ENCODE measurements at regions not wholly inside any gene's neighbourhood (a gene's known extent, or its start where the extent isn't known, plus 50 kb on each side); places are given as distances from the start of the nearest gene placed in this dataset.

DNA sequence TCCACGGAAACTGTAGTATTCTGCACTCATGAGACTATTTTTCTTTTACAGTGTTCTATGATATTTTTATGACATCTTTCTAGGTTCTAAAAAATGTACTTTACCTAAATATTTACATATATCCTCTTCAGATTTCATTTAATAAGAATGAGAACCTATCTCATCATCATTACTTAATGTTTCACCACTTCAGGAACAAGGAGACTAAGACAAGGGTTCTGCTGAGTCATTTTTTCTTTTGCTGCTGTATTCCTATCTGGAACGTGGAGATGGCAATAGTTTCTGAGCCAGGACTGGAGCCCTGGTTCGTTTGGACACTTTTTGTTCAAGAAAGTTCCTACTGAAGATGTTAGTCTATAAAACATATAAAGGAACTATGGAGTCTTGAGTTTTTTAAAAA lies 258.2 kb upstream of the MAP3K1 start:
- Histone ChIP-seq H3K4me3 (ENCODE audit: low read length) (no peak overlapping the region), H3K9me3 (ENCODE audit: control insufficient read depth in 1 of 2, insufficient read depth in 1 of 2, low read length in 2 of 2) (no peaks in the 10 kb centered on the region), H3K4me1 (ENCODE audit: insufficient read depth, low read length) (no peaks in the 10 kb centered on the region), H3K36me3 (ENCODE audit: insufficient read depth, low read length) (no peaks in the 10 kb centered on the region), H3K27me3 (ENCODE audit: control insufficient read depth in 1 of 2, insufficient read depth in 2 of 2, low read length in 2 of 2) (no peaks in the 10 kb centered on the region), H3K27ac (ENCODE audit: low read depth in 1 of 2, low read length in 2 of 2) (no peak overlapping the region)
- Mint-ChIP-seq H3K9me3 (no peaks in the 10 kb centered on the region), H3K27ac (no peak overlapping the region), H3K4me1 (ENCODE audit: low read depth) (peaks cover 7% of the 10 kb centered on the region), H3K27me3 (no peaks in the 10 kb centered on the region), H3K4me3 (no peak overlapping the region), H3K36me3 (ENCODE audit: low read depth) (no peaks in the 10 kb centered on the region)
- intact Hi-C loops (cut with DNase I, micrococcal nuclease), result no loop called here
- ATAC-seq (ENCODE audit: poor library complexity) (no peak), DNase-seq (no peak)
- ChIA-PET CTCF (no interaction called here), POLR2A (no interaction called here)
- TF ChIP-seq, protein P1, sequence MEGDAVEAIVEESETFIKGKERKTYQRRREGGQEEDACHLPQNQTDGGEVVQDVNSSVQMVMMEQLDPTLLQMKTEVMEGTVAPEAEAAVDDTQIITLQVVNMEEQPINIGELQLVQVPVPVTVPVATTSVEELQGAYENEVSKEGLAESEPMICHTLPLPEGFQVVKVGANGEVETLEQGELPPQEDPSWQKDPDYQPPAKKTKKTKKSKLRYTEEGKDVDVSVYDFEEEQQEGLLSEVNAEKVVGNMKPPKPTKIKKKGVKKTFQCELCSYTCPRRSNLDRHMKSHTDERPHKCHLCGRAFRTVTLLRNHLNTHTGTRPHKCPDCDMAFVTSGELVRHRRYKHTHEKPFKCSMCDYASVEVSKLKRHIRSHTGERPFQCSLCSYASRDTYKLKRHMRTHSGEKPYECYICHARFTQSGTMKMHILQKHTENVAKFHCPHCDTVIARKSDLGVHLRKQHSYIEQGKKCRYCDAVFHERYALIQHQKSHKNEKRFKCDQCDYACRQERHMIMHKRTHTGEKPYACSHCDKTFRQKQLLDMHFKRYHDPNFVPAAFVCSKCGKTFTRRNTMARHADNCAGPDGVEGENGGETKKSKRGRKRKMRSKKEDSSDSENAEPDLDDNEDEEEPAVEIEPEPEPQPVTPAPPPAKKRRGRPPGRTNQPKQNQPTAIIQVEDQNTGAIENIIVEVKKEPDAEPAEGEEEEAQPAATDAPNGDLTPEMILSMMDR (IDR thresholded peaks at IDR 0.05), result no peak

DNA sequence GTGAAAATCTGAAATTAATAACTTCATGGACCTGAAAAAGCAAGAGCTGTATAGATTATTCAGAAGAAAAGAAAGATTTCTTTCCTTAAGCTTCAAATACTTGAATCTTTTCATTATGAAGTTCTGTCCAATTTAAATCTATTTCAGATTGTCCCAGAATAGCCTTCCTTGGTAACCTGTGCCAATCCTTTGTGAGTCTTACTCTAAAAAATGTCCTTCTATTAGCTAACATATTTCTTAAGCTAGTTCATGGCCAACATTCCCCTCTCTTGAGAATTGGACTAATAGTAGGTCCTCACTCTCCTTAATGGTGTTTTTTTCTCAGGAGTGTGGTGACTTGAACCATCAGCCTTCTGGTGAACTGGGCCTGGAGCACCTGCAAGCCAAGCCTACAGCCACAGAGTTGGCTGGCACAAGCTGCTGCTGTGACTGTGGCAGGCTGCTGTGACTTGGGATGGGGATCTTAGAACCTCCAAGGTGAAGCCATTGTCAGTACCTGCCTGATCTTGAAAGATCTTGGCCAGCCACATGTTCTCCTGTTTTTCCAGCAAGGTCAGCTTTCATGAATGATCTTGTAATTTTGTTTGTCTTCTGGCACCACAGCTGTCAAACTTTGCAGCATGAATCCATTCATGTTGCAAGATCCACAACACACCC lies 262.6 kb upstream of the MAP3K1 start:
- ChIA-PET POLR2A (interaction anchor here (0.7 to 1.2 kb wide), 3 partner anchors 12 to 48 kb away, joined by 3 read pairs; no protein-coding TSS in a partner anchor), CTCF (interaction anchor here (0.7 kb wide), 1 partner anchor 467 kb away, joined by 3 read pairs; no protein-coding TSS in a partner anchor)
- no peaks in the 10 kb centered on the region for H3K27me3 ChIP-seq (ENCODE audit: control insufficient read depth in 1 of 2, insufficient read depth in 2 of 2, low read length in 2 of 2)
- DNase-seq (no peak), ATAC-seq (ENCODE audit: poor library complexity) (no peak)
- no peaks in the 10 kb centered on the region for H3K36me3 Mint-ChIP-seq (ENCODE audit: low read depth)
- H3K27ac Mint-ChIP-seq, result no peak overlapping the region
- TF ChIP-seq, protein P1 (IDR thresholded peaks at IDR 0.05), result no peak
- H3K4me3 ChIP-seq (ENCODE audit: low read length), result no peak overlapping the region
- H3K27me3 Mint-ChIP-seq, result no peaks in the 10 kb centered on the region
- no peaks in the 10 kb centered on the region for H3K4me1 ChIP-seq (ENCODE audit: insufficient read depth, low read length)
- intact Hi-C loops (cut with DNase I, micrococcal nuclease), result no loop called here
- no peaks in the 10 kb centered on the region for H3K9me3 ChIP-seq (ENCODE audit: control insufficient read depth in 1 of 2, insufficient read depth in 1 of 2, low read length in 2 of 2)
- H3K36me3 ChIP-seq (ENCODE audit: insufficient read depth, low read length), result no peaks in the 10 kb centered on the region
- H3K9me3 Mint-ChIP-seq, result no peaks in the 10 kb centered on the region
- peaks cover 6% of the 10 kb centered on the region for H3K4me1 Mint-ChIP-seq (ENCODE audit: low read depth)
- H3K27ac ChIP-seq (ENCODE audit: low read depth in 1 of 2, low read length in 2 of 2), result no peak overlapping the region
- no peak overlapping the region for H3K4me3 Mint-ChIP-seq

DNA sequence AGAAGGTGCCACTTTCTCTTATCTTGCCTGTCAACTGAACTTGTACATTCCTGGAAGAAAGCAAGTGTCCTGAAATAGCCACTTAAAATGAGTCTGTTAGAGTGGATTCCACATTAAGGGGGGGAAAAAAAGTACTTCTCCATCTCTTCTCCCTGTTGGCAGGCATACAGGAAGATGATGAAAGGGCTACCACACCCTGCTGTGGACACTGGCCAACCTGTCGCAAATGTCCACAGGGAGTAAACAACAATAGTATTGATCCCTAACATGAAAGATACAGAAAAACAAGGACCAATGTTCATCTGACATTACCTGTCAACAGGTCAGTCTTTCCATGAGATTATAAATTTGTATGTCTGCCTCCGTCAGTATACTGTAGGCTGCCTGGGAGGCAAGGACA lies 265.1 kb upstream of the MAP3K1 start:
- H3K27ac ChIP-seq (ENCODE audit: low read depth in 1 of 2, low read length in 2 of 2), result no peak overlapping the region
- no peaks in the 10 kb centered on the region for H3K36me3 Mint-ChIP-seq (ENCODE audit: low read depth)
- no peak overlapping the region for H3K4me3 ChIP-seq (ENCODE audit: low read length)
- no peaks in the 10 kb centered on the region for H3K27me3 Mint-ChIP-seq
- H3K9me3 ChIP-seq (ENCODE audit: control insufficient read depth in 1 of 2, insufficient read depth in 1 of 2, low read length in 2 of 2), result no peaks in the 10 kb centered on the region
- ChIA-PET CTCF (no interaction called here), POLR2A (no interaction called here)
- H3K4me1 Mint-ChIP-seq (ENCODE audit: low read depth), result peaks cover 6% of the 10 kb centered on the region
- no peaks in the 10 kb centered on the region for H3K27me3 ChIP-seq (ENCODE audit: control insufficient read depth in 1 of 2, insufficient read depth in 2 of 2, low read length in 2 of 2)
- no peaks in the 10 kb centered on the region for H3K4me1 ChIP-seq (ENCODE audit: insufficient read depth, low read length)
- no peak overlapping the region for H3K27ac Mint-ChIP-seq
- intact Hi-C loops (cut with DNase I, micrococcal nuclease), result no loop called here
- ATAC-seq (ENCODE audit: poor library complexity), result no peak
- H3K36me3 ChIP-seq (ENCODE audit: insufficient read depth, low read length), result no peaks in the 10 kb centered on the region
- H3K4me3 Mint-ChIP-seq, result no peak overlapping the region
- TF ChIP-seq, protein P1 (IDR thresholded peaks at IDR 0.05), result no peak
- H3K9me3 Mint-ChIP-seq, result no peaks in the 10 kb centered on the region
- DNase-seq, result no peak

All from CD4-positive, alpha-beta T cell (primary cell).